Tibial nerve (tissue), 4 donors: ENCODE measurements at regions not wholly inside any gene's neighbourhood (a gene's known extent, or its start where the extent isn't known, plus 50 kb on each side); places are given as distances from the start of the nearest gene placed in this dataset.

Experiments used
- CTCF ChIP-seq, 5 experiments: fragments of 200-600 bp in 3 of 5; fragments of 450-650 bp in 2 of 5; sonication (generic) in 3 of 5; IDR thresholded peaks; one replicate each; pipeline ENCODE4 v1.5.1; 2016 to 2019; ENCODE audit warnings: antibody characterized with exemption in 5 of 5, mild to moderate bottlenecking in 3 of 5, moderate library complexity in 2 of 5
- EP300 ChIP-seq, 2 donors: sonication (generic); formaldehyde crosslinking; IDR thresholded peaks; one replicate each; pipeline ENCODE4 v1.6.1; 2017; ENCODE audit warnings: antibody characterized with exemption in 2 of 2, mild to moderate bottlenecking in 1 of 2
- POLR2A ChIP-seq, 2 donors: fragments of 450-650 bp; IDR thresholded peaks; one replicate each; pipeline ENCODE4 v1.6.1; 2017; ENCODE audit warnings: antibody characterized with exemption in 2 of 2, mild to moderate bottlenecking in 2 of 2, moderate library complexity in 2 of 2

- no peak for TF ChIP-seq POLR2A (IDR thresholded peaks at IDR 0.05)
- no peak for TF ChIP-seq CTCF (IDR thresholded peaks at IDR 0.05)
- no peak for TF ChIP-seq EP300 (IDR thresholded peaks at IDR 0.05)
Measured at GRCh38 chr10:1920941-1921340, 183.6 kb upstream of the ADARB2 start.
